ENCODE measurements at regions not wholly inside any gene's neighbourhood (a gene's known extent, or its start where the extent isn't known, plus 50 kb on each side); places are given as distances from the start of the nearest gene placed in this dataset.

- no peaks in the 10 kb centered on the region for H3K9me2 ChIP-seq (ENCODE audit: low read depth, low read length)
- H3K4me2 ChIP-seq (ENCODE audit: low read length): no peak overlapping the region
- H3K9me3 ChIP-seq (ENCODE audit: low read length): no peaks in the 10 kb centered on the region
- TF ChIP-seq EZH2 (IDR thresholded peaks at IDR 0.05; ENCODE audit: borderline replicate concordance, low read length) (no peak), CTCF (IDR thresholded peaks at IDR 0.05; ENCODE audit: low read length) (no peak)
- no peak overlapping the region for H3K9ac ChIP-seq (ENCODE audit: low read length)
- H3K36me3 ChIP-seq (ENCODE audit: insufficient read depth, low read length): no peaks in the 10 kb centered on the region
- no peak overlapping the region for H3K4me3 ChIP-seq (ENCODE audit: low read depth, low read length, poor library complexity, severe bottlenecking)
- H4K20me1 ChIP-seq (ENCODE audit: insufficient read depth, low read length): no peaks in the 10 kb centered on the region
- no peaks in the 10 kb centered on the region for H3K4me1 ChIP-seq (ENCODE audit: insufficient read depth, low read length, severe bottlenecking)
- no peak overlapping the region for H3K27ac ChIP-seq (ENCODE audit: low read depth, low read length, poor library complexity, severe bottlenecking)
- no peaks in the 10 kb centered on the region for H3F3A ChIP-seq (ENCODE audit: insufficient read depth, low read length)
- H3K79me2 ChIP-seq (ENCODE audit: insufficient read depth, low read length): no peaks in the 10 kb centered on the region
- no peaks in the 10 kb centered on the region for H3K27me3 ChIP-seq (ENCODE audit: insufficient read depth, low read length)
- no peak overlapping the region for H2AFZ ChIP-seq (ENCODE audit: low read length)
Observed at GRCh38 chr1:55569417-55569816, 354.3 kb upstream of the USP24 start.

- Histone ChIP-seq H3K4me2 (ENCODE audit: low read length) (no peak overlapping the region), H3K9me3 (ENCODE audit: low read length) (no peaks in the 10 kb centered on the region), H3K27me3 (ENCODE audit: insufficient read depth, low read length) (no peaks in the 10 kb centered on the region), H3K36me3 (ENCODE audit: insufficient read depth, low read length) (no peaks in the 10 kb centered on the region), H3K9ac (ENCODE audit: low read length) (no peak overlapping the region), H3K79me2 (ENCODE audit: insufficient read depth, low read length) (no peaks in the 10 kb centered on the region), H3K4me3 (ENCODE audit: low read depth, low read length, poor library complexity, severe bottlenecking) (no peak overlapping the region), H4K20me1 (ENCODE audit: insufficient read depth, low read length) (no peaks in the 10 kb centered on the region), H3K27ac (ENCODE audit: low read depth, low read length, poor library complexity, severe bottlenecking) (no peak overlapping the region), H3K9me2 (ENCODE audit: low read depth, low read length) (no peaks in the 10 kb centered on the region), H3K4me1 (ENCODE audit: insufficient read depth, low read length, severe bottlenecking) (no peaks in the 10 kb centered on the region), H2AFZ (ENCODE audit: low read length) (no peak overlapping the region), H3F3A (ENCODE audit: insufficient read depth, low read length) (no peaks in the 10 kb centered on the region)
- no peak for TF ChIP-seq CTCF (IDR thresholded peaks at IDR 0.05; ENCODE audit: low read length)
- no peak for TF ChIP-seq EZH2 (IDR thresholded peaks at IDR 0.05; ENCODE audit: borderline replicate concordance, low read length)
Observed at GRCh38 chr1:55568732-55569131, 353.6 kb upstream of the USP24 start.

- no peaks in the 10 kb centered on the region for H4K20me1 ChIP-seq (ENCODE audit: insufficient read depth, low read length)
- no peaks in the 10 kb centered on the region for H3K36me3 ChIP-seq (ENCODE audit: insufficient read depth, low read length)
- no peaks in the 10 kb centered on the region for H3K4me1 ChIP-seq (ENCODE audit: insufficient read depth, low read length, severe bottlenecking)
- no peak overlapping the region for H3K4me2 ChIP-seq (ENCODE audit: low read length)
- H3K9me3 ChIP-seq (ENCODE audit: low read length): no peaks in the 10 kb centered on the region
- no peak for TF ChIP-seq EZH2 (IDR thresholded peaks at IDR 0.05; ENCODE audit: borderline replicate concordance, low read length)
- TF ChIP-seq CTCF (IDR thresholded peaks at IDR 0.05; ENCODE audit: low read length): no peak
- H3K27me3 ChIP-seq (ENCODE audit: insufficient read depth, low read length): no peaks in the 10 kb centered on the region
- no peaks in the 10 kb centered on the region for H3K79me2 ChIP-seq (ENCODE audit: insufficient read depth, low read length)
- no peaks in the 10 kb centered on the region for H3F3A ChIP-seq (ENCODE audit: insufficient read depth, low read length)
- H3K4me3 ChIP-seq (ENCODE audit: low read depth, low read length, poor library complexity, severe bottlenecking): no peak overlapping the region
- H2AFZ ChIP-seq (ENCODE audit: low read length): no peak overlapping the region
- H3K9ac ChIP-seq (ENCODE audit: low read length): no peak overlapping the region
- H3K9me2 ChIP-seq (ENCODE audit: low read depth, low read length): no peaks in the 10 kb centered on the region
- H3K27ac ChIP-seq (ENCODE audit: low read depth, low read length, poor library complexity, severe bottlenecking): no peak overlapping the region
Observed at GRCh38 chr1:55560266-55560665, 345.1 kb upstream of the USP24 start.
